AG09319 (cell line): ENCODE measurements at regions not wholly inside any gene's neighbourhood (a gene's known extent, or its start where the extent isn't known, plus 50 kb on each side); places are given as distances from the start of the nearest gene placed in this dataset.
"Not testable (repeated sequence)": the region's sequence is repeated elsewhere in the genome, so short reads cannot be mapped to it uniquely, and the experiment has no call there.

ENCODE experiments used
- DNase-seq: peaks from one replicate; pipeline ENCODE4 v3.0.0-alpha.2; 2010; ENCODE audit warnings: low read depth; ENCODE audit errors: extremely low read depth
- TF ChIP-seq, protein P1 (sequence below): IDR thresholded peaks from 2 replicates; pipeline ENCODE4 v1.5.1; 2011; ENCODE audit warnings: low read depth, mild to moderate bottlenecking, inconsistent platforms, low read length, moderate library complexity

DNA sequence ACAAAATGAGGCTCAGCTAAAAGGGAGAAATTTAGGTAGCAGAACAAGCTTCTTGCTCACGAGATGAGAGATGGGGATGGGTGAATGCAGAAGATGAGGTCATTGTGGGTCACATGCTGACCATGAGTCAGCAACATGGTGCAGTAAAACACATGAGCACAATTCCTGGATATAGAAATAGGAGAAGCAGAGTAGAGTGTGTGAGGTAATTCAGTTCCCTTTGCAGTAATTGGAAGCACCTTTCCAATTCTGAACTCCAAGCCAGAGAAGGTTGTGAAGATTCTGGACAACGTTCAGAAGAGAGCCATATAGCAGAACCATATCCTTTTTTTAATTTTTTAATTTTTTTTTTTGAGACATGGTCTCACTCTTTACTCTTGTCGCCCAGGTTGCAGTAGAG, 62.0 kb upstream of the LMNTD1 start:
- TF ChIP-seq, protein P1, sequence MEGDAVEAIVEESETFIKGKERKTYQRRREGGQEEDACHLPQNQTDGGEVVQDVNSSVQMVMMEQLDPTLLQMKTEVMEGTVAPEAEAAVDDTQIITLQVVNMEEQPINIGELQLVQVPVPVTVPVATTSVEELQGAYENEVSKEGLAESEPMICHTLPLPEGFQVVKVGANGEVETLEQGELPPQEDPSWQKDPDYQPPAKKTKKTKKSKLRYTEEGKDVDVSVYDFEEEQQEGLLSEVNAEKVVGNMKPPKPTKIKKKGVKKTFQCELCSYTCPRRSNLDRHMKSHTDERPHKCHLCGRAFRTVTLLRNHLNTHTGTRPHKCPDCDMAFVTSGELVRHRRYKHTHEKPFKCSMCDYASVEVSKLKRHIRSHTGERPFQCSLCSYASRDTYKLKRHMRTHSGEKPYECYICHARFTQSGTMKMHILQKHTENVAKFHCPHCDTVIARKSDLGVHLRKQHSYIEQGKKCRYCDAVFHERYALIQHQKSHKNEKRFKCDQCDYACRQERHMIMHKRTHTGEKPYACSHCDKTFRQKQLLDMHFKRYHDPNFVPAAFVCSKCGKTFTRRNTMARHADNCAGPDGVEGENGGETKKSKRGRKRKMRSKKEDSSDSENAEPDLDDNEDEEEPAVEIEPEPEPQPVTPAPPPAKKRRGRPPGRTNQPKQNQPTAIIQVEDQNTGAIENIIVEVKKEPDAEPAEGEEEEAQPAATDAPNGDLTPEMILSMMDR = no peak
- peak; percentile 83 for DNase-seq

GRCh38 chr12:25616286-25616685, 63.2 kb upstream of the LMNTD1 start:
- TF ChIP-seq, protein P1 = no peak
- DNase-seq = no peak

DNA sequence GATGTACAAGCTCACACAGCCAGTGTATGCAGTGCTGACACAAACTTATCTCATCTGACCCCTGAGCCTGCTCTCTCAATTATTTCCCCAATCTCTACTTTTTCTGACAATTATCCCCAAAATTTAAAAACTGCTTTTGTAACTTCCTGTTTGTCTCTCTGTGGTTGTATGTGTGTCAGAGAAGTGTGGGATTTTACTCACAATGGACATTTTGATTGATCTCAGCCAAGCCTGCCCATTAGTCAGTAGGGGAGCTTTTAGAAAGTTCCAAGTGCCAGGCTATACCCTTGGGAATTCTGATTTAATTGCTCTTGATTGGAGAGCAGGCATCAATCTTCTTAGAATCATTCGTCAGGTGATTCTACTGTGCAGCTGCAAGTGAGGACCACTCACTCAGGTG, 64.9 kb upstream of the LMNTD1 start:
- no peak for DNase-seq
- TF ChIP-seq, protein P1 = no peak

GRCh38 chr12:25623816-25624215, 70.7 kb upstream of the LMNTD1 start:
- no peak for DNase-seq
- TF ChIP-seq, protein P1 = no peak

- DNase-seq = no peak
- TF ChIP-seq, protein P1 = no peak
Observed at GRCh38 chr12:25625146-25625545, 72.1 kb upstream of the LMNTD1 start.

GRCh38 chr12:25629341-25629740, 76.3 kb upstream of the LMNTD1 start:
- TF ChIP-seq, protein P1 = no peak
- no peak for DNase-seq

- DNase-seq = not testable (repeated sequence)
Observed at GRCh38 chr12:25630735-25631515, 77.8 kb upstream of the LMNTD1 start.

GRCh38 chr12:25633149-25633548, 80.1 kb upstream of the LMNTD1 start:
- DNase-seq = not testable (repeated sequence)
